HEK293T (cell line): ENCODE measurements at regions not wholly inside any gene's neighbourhood (a gene's known extent, or its start where the extent isn't known, plus 50 kb on each side); places are given as distances from the start of the nearest gene placed in this dataset.

ENCODE experiments used
- CTCF ChIA-PET: fragments of 350-600 bp; formaldehyde crosslinking; extraction: SDS; loops from one replicate; lab custom pipeline; 2021; ENCODE audit warnings: antibody characterized with exemption, inconsistent platforms; lab: Yijun Ruan, JAX
- POLR2A ChIA-PET: fragments of 350-600 bp; formaldehyde crosslinking; extraction: SDS; loops from one replicate; lab custom pipeline; 2020; ENCODE audit warnings: antibody characterized with exemption, inconsistent platforms; lab: Yijun Ruan, JAX
- DNase-seq: peaks from one replicate; pipeline ENCODE4 v3.0.0; 2012; ENCODE audit warnings: mixed read lengths; ENCODE audit errors: extremely low spot score
- ARNT ChIP-seq: fragments of 450-650 bp; IDR thresholded peaks from 2 replicates; pipeline ENCODE4 v1.6.1; 2017; ENCODE audit warnings: mild to moderate bottlenecking
- BHLHE40 ChIP-seq: fragments of 450-650 bp; IDR thresholded peaks from 2 replicates; pipeline ENCODE4 v1.6.1; 2016; ENCODE audit warnings: mild to moderate bottlenecking, moderate library complexity, borderline replicate concordance
- CTBP1 ChIP-seq: fragments of 450-650 bp; IDR thresholded peaks from 2 replicates; pipeline ENCODE4 v1.6.1; 2016; ENCODE audit warnings: borderline replicate concordance
- ELF4 ChIP-seq: fragments of 450-650 bp; IDR thresholded peaks from 2 replicates; pipeline ENCODE4 v1.6.1; 2017; ENCODE audit warnings: antibody characterized with exemption
- FOXA1 ChIP-seq: fragments of 450-650 bp; IDR thresholded peaks from 2 replicates; pipeline ENCODE4 v1.6.1; 2016; ENCODE audit warnings: mild to moderate bottlenecking
- FOXK2 ChIP-seq: fragments of 450-650 bp; IDR thresholded peaks from 2 replicates; pipeline ENCODE4 v1.6.1; 2016; ENCODE audit warnings: mild to moderate bottlenecking
- FOXM1 ChIP-seq: fragments of 450-650 bp; IDR thresholded peaks from 2 replicates; pipeline ENCODE4 v1.6.1; 2017; ENCODE audit warnings: mild to moderate bottlenecking, borderline replicate concordance
- HDGF ChIP-seq: fragments of 450-650 bp; IDR thresholded peaks from 2 replicates; pipeline ENCODE4 v1.6.1; 2017; ENCODE audit warnings: antibody characterized with exemption, borderline replicate concordance
- L3MBTL2 ChIP-seq: fragments of 450-650 bp; conservative IDR thresholded peaks from 2 replicates; pipeline ENCODE4 v1.6.1; 2016; ENCODE audit warnings: mild to moderate bottlenecking
- LEF1 ChIP-seq: fragments of 450-650 bp; IDR thresholded peaks from 2 replicates; pipeline ENCODE4 v1.6.1; 2017; ENCODE audit warnings: mild to moderate bottlenecking, borderline replicate concordance
- NFRKB ChIP-seq: fragments of 450-650 bp; IDR thresholded peaks from 2 replicates; pipeline ENCODE4 v1.6.1; 2016; ENCODE audit warnings: mild to moderate bottlenecking, moderate library complexity
- PKNOX1 ChIP-seq: fragments of 450-650 bp; IDR thresholded peaks from 2 replicates; pipeline ENCODE4 v1.6.1; 2016
- SP1 ChIP-seq: fragments of 450-650 bp; IDR thresholded peaks from 2 replicates; pipeline ENCODE4 v1.6.1; 2017
- SUZ12 ChIP-seq: fragments of 450-650 bp; IDR thresholded peaks from 2 replicates; pipeline ENCODE4 v1.6.1; 2016; ENCODE audit warnings: mild to moderate bottlenecking
- TARDBP ChIP-seq: fragments of 450-650 bp; IDR thresholded peaks from 2 replicates; pipeline ENCODE4 v1.6.1; 2016
- ZNF384 ChIP-seq: fragments of 450-650 bp; IDR thresholded peaks from 2 replicates; pipeline ENCODE4 v1.6.1; 2016

DNA sequence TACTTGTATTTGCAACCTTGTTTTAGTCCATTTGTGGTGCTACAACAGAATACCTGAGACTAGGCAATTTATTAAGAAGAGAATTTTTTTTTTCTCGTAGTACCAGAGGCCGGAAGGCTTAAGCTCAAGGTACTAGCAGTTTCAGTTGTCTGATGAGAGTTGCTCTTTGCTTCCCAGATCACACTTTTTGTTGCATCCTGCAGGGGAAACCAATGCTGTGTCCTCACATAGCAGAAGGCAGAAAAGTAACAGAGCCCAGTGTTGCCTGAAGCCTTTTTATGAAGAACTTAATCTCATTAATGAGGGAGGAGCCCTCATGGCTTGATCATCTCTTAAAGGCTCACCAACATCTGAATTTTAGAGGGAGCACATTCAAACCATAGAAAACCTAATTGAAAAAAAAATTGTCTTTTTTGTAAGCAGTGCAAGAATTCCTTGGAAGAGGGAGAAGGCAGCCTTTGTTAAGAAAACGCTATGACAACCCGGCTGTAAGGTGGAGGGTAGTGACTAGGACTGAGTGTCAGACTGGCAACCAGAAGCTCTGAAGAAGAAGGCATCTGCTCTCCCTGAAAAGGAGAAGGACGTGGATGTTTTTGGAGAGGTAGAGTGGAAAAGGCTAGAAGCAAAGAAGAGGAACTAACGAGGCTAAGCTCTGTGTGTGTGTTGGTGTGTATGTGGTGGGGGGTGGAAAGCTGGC lies 1245.3 kb downstream of the ROBO2 start:
- TF ChIP-seq L3MBTL2 (no peak), HDGF (no peak), FOXM1 (no peak), ELF4 (no peak), ZNF384 (no peak), NFRKB (no peak), TARDBP (no peak), ARNT (no peak)
- POLR2A ChIA-PET, result no interaction called here
- CTCF ChIA-PET, result no interaction called here
- no peak for DNase-seq

DNA sequence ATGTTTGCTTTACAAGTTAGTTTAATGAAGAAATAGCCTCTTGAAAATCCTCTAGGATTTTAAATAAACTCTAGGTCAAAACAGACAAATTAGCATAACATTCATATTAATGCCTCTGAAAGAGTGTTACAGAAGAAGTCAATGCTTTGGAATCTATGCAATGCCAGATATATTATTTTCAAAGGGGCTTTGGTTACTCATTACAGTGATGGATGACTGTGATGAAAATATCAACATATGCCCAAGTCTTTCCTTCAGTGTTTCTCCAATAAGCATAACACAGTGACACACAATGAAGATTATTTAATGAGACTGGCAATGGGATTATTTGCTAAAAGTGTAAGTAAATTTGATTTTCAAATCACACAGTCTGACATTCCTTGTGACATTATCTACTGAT lies 1247.2 kb downstream of the ROBO2 start:
- DNase-seq, result no peak
- CTCF ChIA-PET, result no interaction called here
- POLR2A ChIA-PET, result no interaction called here
- TF ChIP-seq L3MBTL2, result no peak
- no peak for TF ChIP-seq PKNOX1
- TF ChIP-seq BHLHE40, result no peak
- TF ChIP-seq FOXA1, result no peak
- TF ChIP-seq SUZ12, result no peak
- no peak for TF ChIP-seq TARDBP
- no peak for TF ChIP-seq ZNF384
- TF ChIP-seq LEF1, result no peak
- no peak for TF ChIP-seq FOXK2

DNA sequence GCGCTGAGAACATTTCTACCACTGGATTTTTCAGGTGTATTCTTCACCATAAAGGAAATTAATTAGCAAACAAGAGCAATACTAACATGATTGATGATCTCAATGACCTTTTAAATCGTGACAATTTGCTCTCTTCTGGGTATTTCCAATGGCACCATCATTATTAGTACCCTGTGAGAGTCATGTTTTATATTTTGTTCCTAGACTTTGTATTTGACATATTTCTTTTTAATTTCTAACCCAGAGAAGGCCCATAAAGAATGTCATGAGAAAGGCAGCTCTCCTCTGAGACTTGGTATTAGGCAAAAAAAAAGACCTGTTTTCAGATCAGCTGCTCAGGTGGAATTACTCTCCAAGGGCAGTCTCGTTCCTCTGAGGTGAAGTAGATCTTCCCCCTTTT lies 1253.4 kb downstream of the ROBO2 start:
- POLR2A ChIA-PET, result no interaction called here
- CTCF ChIA-PET, result no interaction called here
- TF ChIP-seq SUZ12, result no peak
- TF ChIP-seq TARDBP, result no peak
- no peak for TF ChIP-seq ELF4
- TF ChIP-seq CTBP1, result no peak
- TF ChIP-seq BHLHE40, result no peak
- no peak for TF ChIP-seq FOXK2
- TF ChIP-seq FOXM1, result no peak
- TF ChIP-seq ARNT, result no peak
- no peak for DNase-seq

GRCh38 chr3:78304115-78304514 lies 1264.2 kb downstream of the ROBO2 start:
- no peak for TF ChIP-seq NFRKB
- TF ChIP-seq FOXA1, result no peak
- no peak for TF ChIP-seq SUZ12
- DNase-seq, result no peak
- ChIA-PET POLR2A (no interaction called here), CTCF (no interaction called here)

- no peak for DNase-seq
- TF ChIP-seq NFRKB (no peak), LEF1 (no peak), FOXK2 (no peak), CTBP1 (no peak), HDGF (no peak), TARDBP (no peak), SUZ12 (no peak), L3MBTL2 (no peak), FOXA1 (no peak), ZNF384 (no peak), ELF4 (no peak), ARNT (no peak), FOXM1 (no peak), BHLHE40 (no peak), PKNOX1 (no peak)
- CTCF ChIA-PET, result no interaction called here
- POLR2A ChIA-PET, result no interaction called here
These were observed 1273.0 kb downstream of the ROBO2 start for GRCh38 chr3:78312851-78313250.

DNA sequence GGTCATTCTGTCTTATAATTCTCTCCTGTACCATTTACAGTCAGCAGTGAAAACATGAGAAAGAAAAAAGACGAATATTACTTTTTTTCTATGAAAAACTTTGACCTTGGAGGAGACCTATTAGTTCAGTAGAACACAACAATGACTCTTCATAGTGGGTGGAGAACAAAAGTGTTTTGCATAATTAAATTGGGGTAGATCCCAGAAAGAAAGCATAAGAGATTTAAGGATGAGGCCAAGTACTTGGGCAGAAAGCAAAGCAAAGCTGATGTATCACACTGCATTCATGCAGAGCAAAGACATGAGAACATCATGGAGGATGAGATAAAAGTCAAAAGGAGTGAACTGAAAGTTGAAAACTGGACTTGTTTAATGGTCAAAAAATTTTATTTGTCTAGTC lies 1273.4 kb downstream of the ROBO2 start:
- ChIA-PET CTCF (no interaction called here), POLR2A (no interaction called here)
- TF ChIP-seq HDGF (no peak), SP1 (no peak), CTBP1 (no peak), PKNOX1 (no peak), FOXA1 (no peak), ARNT (no peak), NFRKB (no peak), FOXM1 (no peak), ZNF384 (no peak), SUZ12 (no peak), LEF1 (no peak), L3MBTL2 (no peak), ELF4 (no peak), BHLHE40 (no peak)
- DNase-seq, result no peak

DNA sequence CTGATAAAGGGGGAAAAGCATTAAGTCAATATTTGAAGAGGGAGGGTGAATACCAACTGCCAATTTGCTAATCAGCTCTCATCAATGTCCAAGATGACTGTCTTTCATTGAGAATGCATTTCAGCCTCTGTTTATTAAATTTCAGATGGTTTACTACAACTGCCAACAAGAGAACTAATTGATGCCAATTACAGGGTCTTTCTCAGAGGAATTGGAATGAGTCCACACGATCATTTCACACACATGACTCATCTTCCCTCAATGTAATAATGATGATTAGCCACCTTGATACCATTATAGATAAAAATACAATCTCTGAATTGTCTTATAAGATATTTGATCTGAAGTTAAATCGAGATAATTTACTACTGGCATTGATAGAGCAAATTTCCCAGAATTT lies 1274.4 kb downstream of the ROBO2 start:
- no peak for DNase-seq
- TF ChIP-seq ELF4 (no peak), PKNOX1 (no peak), TARDBP (no peak), NFRKB (no peak), ARNT (no peak), CTBP1 (no peak), L3MBTL2 (no peak), HDGF (no peak), FOXA1 (no peak), SP1 (no peak), LEF1 (no peak), ZNF384 (no peak), BHLHE40 (no peak), SUZ12 (no peak), FOXK2 (no peak), FOXM1 (no peak)
- CTCF ChIA-PET, result no interaction called here
- POLR2A ChIA-PET, result no interaction called here
